GM12872 (cell line): ENCODE measurements at regions not wholly inside any gene's neighbourhood (a gene's known extent, or its start where the extent isn't known, plus 50 kb on each side); places are given as distances from the start of the nearest gene placed in this dataset.

Experiments
- TF ChIP-seq, protein P1 (sequence below): IDR thresholded peaks from 3 replicates; pipeline ENCODE4 v1.5.1; 2011; ENCODE audit warnings: low read depth, mild to moderate bottlenecking, low read length, moderate library complexity; ENCODE audit not compliant: insufficient read depth

GRCh38 chr4:77525538-77525937 lies 80.1 kb upstream of the CXCL13 start:
- TF ChIP-seq, protein P1, sequence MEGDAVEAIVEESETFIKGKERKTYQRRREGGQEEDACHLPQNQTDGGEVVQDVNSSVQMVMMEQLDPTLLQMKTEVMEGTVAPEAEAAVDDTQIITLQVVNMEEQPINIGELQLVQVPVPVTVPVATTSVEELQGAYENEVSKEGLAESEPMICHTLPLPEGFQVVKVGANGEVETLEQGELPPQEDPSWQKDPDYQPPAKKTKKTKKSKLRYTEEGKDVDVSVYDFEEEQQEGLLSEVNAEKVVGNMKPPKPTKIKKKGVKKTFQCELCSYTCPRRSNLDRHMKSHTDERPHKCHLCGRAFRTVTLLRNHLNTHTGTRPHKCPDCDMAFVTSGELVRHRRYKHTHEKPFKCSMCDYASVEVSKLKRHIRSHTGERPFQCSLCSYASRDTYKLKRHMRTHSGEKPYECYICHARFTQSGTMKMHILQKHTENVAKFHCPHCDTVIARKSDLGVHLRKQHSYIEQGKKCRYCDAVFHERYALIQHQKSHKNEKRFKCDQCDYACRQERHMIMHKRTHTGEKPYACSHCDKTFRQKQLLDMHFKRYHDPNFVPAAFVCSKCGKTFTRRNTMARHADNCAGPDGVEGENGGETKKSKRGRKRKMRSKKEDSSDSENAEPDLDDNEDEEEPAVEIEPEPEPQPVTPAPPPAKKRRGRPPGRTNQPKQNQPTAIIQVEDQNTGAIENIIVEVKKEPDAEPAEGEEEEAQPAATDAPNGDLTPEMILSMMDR = no peak

DNA sequence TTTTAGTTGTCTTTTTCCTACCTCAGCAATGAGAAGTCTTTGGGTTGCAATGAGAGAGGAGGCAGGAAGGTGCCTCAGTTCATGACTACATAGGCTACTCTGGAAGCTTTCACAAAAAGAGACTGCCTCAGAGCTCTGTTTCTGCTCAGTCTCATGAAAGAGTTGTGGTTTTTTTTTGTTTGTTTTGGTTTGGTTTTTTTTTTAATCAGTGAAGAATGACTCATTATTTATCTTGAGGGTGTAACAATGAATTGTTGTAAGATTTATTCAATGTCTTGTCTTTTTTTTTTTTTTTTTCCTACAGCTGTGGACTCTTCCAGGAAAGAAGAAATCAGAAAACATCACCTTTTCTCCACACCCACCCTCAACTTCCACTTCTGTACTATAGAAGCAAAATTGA lies 67.5 kb upstream of the CXCL13 start:
- TF ChIP-seq, protein P1 = no peak

DNA sequence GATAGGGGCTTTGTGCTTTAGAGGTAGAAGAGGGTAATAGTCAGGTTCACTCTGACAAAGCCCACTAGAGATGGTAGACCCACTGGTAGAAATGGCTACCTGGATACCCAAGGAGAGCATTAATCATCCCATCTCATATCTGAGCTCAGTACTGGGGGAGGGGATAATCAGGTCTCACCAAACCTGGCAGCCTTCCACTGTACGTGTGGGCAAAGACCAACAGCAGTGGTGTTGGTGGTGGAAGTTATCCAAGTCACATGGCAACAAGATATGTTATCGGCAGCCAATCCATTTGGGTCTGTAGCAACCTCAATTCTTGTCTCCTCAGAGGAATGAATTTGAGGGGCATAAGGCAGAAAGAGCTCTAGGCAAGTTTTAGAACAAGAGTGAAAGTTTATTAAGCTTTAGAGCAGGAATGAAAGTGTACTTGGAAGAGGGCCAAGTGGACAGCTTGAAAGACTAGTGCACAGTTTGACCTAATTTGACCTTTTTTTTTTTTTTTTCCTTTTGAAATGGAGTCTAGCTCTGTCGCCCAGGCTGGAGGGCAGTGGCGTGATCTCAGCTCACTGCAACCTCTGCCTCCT lies 67.0 kb upstream of the CXCL13 start:
- TF ChIP-seq, protein P1 = no peak
